ENCODE measurements at regions not wholly inside any gene's neighbourhood (a gene's known extent, or its start where the extent isn't known, plus 50 kb on each side); places are given as distances from the start of the nearest gene placed in this dataset.

GRCh38 chr21:25412100-25412499, 195.2 kb downstream of the MRPL39 start:
- Histone ChIP-seq H3K9me3 (no peaks in the 10 kb centered on the region), H3K27ac (no peak overlapping the region), H3K27me3 (no peaks in the 10 kb centered on the region), H3K4me3 (no peak overlapping the region), H3K36me3 (no peaks in the 10 kb centered on the region), H3K4me1 (ENCODE audit: insufficient read depth) (no peaks in the 10 kb centered on the region)
- no peak for DNase-seq
- TF ChIP-seq POLR2A (IDR thresholded peaks at IDR 0.05) = no peak
- no peak for TF ChIP-seq EP300 (IDR thresholded peaks at IDR 0.05)
- TF ChIP-seq CTCF (IDR thresholded peaks at IDR 0.05) = no peak
- intact Hi-C loops (cut with DNase I) = no loop called here

DNA sequence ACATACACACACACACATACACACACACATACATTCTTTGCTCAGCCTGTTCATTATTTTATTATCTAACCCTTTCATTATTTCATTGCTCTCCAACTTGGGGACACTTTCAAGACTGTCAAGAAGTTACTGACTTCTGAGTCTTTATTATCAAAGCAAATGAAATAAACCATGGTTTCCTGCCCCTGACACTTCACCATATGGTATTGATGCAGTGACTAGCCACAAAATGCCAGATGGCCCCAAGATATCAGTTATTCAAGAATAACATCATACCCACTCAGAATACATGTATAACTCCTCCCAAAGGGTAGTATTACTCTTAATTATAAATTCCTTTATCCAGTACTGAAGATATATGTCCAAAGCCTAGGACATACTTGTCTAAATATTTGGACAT, 197.3 kb downstream of the MRPL39 start:
- Histone ChIP-seq H3K36me3 (no peaks in the 10 kb centered on the region), H3K27me3 (no peaks in the 10 kb centered on the region), H3K27ac (no peak overlapping the region), H3K4me3 (no peak overlapping the region), H3K9me3 (no peaks in the 10 kb centered on the region), H3K4me1 (ENCODE audit: insufficient read depth) (no peaks in the 10 kb centered on the region)
- TF ChIP-seq EP300 (IDR thresholded peaks at IDR 0.05) (no peak), POLR2A (IDR thresholded peaks at IDR 0.05) (no peak), CTCF (IDR thresholded peaks at IDR 0.05) (no peak)
- intact Hi-C loops (cut with DNase I) = no loop called here
- no peak for DNase-seq

DNA sequence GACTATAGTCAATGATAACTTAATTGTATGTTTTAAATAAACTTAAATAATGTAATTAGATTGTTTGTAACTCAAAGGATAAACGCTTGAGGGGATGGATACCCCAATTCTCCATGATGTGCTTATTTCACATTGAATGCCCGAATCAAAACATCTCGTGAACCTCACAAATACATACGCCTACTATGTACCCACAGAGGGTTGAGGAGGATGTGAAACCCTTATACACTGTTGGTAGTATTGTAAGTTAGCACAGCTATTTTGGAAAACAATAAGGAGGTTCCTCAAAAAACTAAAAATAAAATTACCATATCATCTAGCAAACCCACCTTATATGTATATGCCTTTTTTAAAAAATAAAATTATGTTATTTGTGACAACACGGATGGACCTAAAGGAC, 198.6 kb downstream of the MRPL39 start:
- no peak for TF ChIP-seq EP300 (IDR thresholded peaks at IDR 0.05)
- TF ChIP-seq CTCF (IDR thresholded peaks at IDR 0.05) = no peak
- TF ChIP-seq POLR2A (IDR thresholded peaks at IDR 0.05) = no peak
- intact Hi-C loops (cut with DNase I) = no loop called here

DNA sequence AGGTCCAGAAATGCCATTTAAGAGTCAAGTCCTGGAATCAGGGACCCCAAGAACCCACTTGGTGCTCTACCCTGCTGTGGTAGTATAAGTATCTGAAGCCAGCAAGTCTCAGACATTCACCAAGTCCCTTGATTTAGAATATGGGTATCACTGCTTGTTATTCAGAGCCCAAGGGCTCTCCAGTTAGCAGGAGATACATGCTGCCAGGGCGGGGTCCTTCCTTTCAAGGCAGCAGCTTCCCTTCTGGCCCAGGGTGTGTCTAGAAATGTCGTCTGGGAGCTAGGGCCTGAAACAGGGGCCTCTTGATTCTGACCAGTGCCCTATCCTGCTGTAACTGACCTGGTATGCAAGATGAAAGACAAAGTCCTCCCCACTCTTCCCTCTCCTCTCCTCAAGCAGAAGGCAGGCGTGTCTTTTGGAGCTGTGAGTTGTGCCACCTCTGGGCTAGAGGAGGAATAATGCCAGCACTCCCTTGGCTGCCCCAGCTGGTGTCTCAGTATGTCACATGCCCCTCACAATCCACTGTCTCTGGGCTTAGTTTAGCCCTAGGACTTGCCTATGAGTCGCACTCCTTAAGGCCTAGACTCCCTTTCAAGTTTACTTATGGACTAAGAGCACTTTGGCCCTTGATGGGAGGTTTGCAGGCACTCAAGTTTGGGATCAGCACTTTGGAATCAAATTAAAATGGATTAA, 200.2 kb downstream of the MRPL39 start:
- H3K4me3 ChIP-seq = no peak overlapping the region
- no peak for DNase-seq
- H3K27ac ChIP-seq = no peak overlapping the region
- no peaks in the 10 kb centered on the region for H3K4me1 ChIP-seq (ENCODE audit: insufficient read depth)
- H3K27me3 ChIP-seq = no peaks in the 10 kb centered on the region
- intact Hi-C loops (cut with DNase I) = no loop called here
- H3K9me3 ChIP-seq = no peaks in the 10 kb centered on the region
- no peak for TF ChIP-seq POLR2A (IDR thresholded peaks at IDR 0.05)
- H3K36me3 ChIP-seq = no peaks in the 10 kb centered on the region
- WGBS, 3 donors = 81 to 94% (median 83%) methylated on average over 4 of the region's 4 CpGs

More for the DNA sequence above, 198.6 kb downstream of the MRPL39 start:
- H3K4me3 ChIP-seq = no peak overlapping the region
- no peaks in the 10 kb centered on the region for H3K36me3 ChIP-seq
- no peak for DNase-seq
- H3K27me3 ChIP-seq = no peaks in the 10 kb centered on the region
- H3K4me1 ChIP-seq (ENCODE audit: insufficient read depth) = no peaks in the 10 kb centered on the region
- H3K9me3 ChIP-seq = no peaks in the 10 kb centered on the region
- 74 to 93% (median 76%) methylated on average over 5 of the region's 5 CpGs for WGBS, 3 donors
- no peak overlapping the region for H3K27ac ChIP-seq

DNA sequence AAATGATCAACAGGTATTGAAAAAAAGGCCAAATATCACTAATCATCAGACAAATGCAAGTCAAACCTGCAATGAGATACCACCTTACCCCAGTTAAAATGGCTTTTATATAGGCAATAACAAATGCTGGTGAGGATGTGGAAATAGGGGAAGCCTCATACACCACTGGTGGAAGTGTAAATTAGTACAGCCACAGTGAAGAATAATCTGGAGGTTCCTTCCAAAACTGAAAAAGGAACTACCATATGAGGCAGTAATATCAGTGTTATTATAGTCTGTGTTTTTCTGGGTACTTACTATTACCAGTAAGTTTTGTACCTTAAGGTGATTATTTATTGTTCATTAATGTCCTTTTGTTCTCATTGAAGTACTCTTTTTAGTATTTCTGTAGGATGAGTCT, 201.3 kb downstream of the MRPL39 start:
- intact Hi-C loops (cut with DNase I) = no loop called here
- Histone ChIP-seq H3K27ac (no peak overlapping the region), H3K27me3 (no peaks in the 10 kb centered on the region), H3K9me3 (no peaks in the 10 kb centered on the region), H3K36me3 (no peaks in the 10 kb centered on the region), H3K4me1 (ENCODE audit: insufficient read depth) (no peaks in the 10 kb centered on the region), H3K4me3 (no peak overlapping the region)
- TF ChIP-seq POLR2A (IDR thresholded peaks at IDR 0.05) (no peak), EP300 (IDR thresholded peaks at IDR 0.05) (no peak), CTCF (IDR thresholded peaks at IDR 0.05) (no peak)
- no peak for DNase-seq
